Fibroblast of peridontal ligament (primary cell): ENCODE measurements at regions not wholly inside any gene's neighbourhood (a gene's known extent, or its start where the extent isn't known, plus 50 kb on each side); places are given as distances from the start of the nearest gene placed in this dataset.
A peak's percentile ranks its signal among the peaks of the same experiment; 100 is the strongest.

Source experiments
- DNase-seq: peaks from one replicate; pipeline ENCODE4 v3.0.0-alpha.2; 2010; ENCODE audit errors: extremely low read depth

GRCh38 chr2:8534729-8535468 is 147.0 kb upstream of the ID2 start:
- no peak for DNase-seq

DNA sequence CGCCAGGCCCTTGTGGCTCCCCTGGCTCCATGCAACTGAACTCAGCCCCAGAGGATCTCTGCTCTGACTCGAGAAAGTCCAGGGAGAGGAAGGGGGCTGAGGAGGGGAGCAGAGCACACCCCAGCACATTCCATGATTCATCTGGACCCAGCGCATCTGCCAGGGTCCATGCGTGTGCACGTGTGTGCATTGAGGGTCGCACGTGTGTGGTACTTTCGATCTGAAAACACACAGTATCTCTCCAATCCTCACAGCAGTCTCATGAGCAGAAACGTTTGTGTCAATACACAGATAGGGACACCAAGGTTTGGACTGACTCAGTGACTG is 146.4 kb upstream of the ID2 start:
- DNase-seq: no peak

DNA sequence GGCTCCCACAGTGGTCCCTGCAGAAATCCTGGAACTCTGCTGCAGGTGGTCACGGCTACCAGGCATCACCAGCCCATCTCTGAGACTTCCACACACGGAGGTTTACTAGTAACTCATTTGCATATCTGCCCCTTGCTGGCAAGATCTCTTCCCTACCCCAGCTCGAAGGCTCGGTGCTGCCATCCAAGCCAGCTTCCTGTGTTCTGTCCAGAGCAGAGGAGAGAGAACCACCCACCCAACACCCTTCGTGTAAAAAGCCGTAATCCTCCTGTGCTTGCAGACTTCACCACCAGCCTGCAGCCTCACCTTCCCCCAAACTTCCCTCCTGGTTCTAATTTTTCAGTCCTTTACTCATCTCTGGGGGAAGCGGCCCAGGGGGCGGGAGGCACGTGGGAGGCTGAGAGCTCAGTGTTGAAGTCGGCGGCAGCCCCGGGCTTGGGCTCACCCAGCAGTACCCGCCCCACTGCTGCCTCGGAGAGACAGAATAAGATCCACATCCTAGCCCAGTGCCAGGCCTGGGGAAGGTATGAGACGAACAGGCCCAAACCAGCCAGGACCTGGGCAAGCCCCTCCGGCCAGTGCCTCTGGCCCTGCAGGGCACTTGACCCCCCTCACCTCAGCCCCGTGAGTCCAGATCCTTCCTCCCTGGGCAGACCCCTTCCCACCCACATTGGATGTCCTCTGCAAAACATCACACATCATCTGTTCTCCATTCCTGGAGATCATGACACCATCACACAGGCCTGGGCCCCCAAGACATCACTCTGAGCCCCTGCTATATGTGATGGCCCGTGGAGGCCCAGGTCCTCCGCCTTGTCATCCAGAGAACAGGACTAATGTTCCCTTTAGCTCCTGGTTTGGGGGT is 145.8 kb upstream of the ID2 start:
- no peak for DNase-seq

DNA sequence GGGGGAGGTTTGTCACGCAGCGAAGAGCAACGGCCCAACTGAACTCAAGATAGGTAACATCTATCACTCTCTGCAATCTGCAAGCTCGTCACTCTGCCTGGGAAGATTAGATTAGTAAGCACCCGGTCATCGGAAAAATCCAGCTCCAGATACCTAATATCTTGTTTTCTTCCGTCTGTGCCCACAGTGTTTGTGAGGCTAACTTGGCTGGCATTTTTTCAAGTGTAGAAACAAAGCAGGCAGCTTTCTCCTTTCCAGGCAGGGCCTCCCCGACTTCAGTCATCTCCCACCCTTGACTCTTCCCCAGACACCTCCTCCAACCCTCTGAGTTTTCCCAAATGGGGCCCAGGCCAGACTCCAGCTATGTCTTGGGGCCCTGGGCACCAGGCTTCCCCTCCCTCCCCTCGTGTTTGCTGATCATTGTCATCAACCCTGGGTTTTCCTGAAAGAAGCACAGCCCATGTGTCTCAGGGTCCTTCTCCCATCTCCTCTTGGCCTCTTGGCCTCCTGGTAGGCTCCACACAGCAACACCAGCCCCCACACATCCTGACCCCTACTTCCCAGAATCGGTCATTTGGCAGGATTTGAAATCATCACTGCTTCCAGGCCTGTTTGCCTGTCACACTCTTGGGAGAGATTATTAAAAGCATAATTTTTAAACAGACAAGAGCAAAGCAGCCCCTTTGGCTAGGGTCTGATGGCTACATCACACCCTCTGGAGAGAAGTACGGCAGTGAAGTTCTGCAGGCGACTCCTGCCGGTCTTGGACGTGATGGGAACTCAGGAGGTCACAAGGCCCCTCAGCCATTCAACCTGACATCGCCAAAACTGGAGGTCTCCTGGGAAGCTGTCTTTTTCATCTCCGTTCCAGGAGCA is 144.9 kb upstream of the ID2 start:
- DNase-seq: no peak

- DNase-seq: no peak
These were observed 144.2 kb upstream of the ID2 start for GRCh38 chr2:8537562-8538155.

- DNase-seq: no peak
These were observed 143.3 kb upstream of the ID2 start for GRCh38 chr2:8538531-8538930.

GRCh38 chr2:8538931-8539621 is 142.8 kb upstream of the ID2 start:
- no peak for DNase-seq

GRCh38 chr2:8539743-8540551 is 141.9 kb upstream of the ID2 start:
- no peak for DNase-seq

DNA sequence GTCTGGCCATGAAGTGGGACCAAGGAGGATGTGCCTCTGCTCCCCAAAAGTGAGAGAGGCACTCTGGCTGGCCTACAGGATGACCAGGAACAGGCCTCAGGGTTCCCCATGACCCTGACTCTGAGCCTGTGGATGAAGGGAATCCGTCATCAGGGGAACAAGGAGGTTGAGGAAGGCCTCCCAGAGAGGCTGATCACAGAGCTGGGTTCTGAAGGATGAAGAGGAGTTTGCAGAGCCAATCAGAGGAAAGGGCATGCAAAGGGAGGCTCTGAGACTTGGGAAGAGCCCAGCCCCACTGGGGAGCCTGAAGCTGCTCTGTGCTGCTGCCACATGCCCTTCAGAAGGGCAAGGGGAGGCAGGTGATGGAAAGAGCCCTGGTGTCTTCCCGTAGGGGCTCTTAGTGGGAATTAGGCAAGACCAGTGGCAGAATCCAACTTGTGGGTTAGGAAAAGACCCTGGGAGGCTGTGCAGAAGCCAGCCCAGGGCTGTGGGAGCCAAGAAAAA is 141.3 kb upstream of the ID2 start:
- DNase-seq: no peak

DNA sequence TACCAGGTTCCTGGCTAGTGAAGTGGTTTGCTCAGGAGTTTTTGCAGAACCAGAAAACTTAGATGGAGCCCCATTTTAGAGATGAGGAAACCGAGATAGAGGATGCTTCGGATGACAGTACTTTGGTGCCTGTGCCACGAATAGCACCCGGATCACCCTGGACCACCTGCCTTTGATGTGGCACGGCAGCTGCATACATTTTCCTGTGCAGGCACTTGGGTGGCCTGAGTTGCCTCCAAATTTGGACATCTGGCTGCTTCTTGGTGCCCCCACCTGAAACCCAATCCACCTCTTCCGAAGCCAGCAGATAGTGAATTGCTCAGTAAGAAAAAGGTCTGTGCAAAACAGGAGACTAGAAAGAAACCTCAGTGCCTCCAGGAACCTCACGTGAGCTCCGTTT is 140.6 kb upstream of the ID2 start:
- no peak for DNase-seq

DNA sequence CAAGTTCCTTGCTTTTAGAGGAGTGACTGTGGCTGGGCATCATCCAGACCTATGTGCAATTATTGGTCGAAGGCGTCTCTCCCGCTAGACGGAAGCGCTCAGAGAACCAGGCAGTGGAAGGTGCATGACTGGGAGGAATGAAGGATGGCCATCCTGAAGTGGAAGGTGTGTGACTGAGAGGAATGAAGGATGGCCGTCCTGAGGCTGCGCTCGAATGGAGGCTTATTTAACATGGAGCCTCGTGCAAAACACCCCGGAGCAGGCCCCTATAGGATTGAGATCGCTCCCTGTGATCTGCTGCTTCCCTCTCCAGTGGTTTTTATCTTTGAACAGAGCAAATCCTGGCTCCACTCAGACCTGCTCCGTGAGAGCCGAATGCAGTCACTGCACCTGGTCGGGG is 140.2 kb upstream of the ID2 start:
- DNase-seq: no peak

GRCh38 chr2:8542381-8543059 is 139.3 kb upstream of the ID2 start:
- no peak for DNase-seq

DNA sequence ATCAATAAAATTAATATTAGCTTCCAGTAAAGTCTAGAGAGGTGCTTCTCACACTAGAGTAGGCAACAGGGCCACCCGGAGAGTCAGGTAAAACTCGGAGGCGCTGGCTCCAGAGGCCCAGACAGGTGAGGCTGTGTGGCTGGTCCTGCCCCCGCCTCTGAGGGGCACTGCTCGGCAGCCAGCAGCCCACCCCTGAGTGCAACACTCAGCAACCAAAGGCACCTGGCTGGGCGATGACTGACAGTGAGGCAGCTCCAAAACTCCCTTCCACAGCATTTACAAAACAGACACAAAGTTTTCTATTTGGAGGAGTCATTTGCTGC is 138.8 kb upstream of the ID2 start:
- no peak for DNase-seq

- peak; percentile 67 for DNase-seq
These were observed 138.3 kb upstream of the ID2 start for GRCh38 chr2:8543383-8544170.

GRCh38 chr2:8544171-8544785 is 137.6 kb upstream of the ID2 start:
- no peak for DNase-seq

GRCh38 chr2:8544786-8545694 is 136.8 kb upstream of the ID2 start:
- DNase-seq: peak; percentile 69
